Right ventricle myocardium superior (tissue), 1 donor: ENCODE measurements at regions not wholly inside any gene's neighbourhood (a gene's known extent, or its start where the extent isn't known, plus 50 kb on each side); places are given as distances from the start of the nearest gene placed in this dataset.
A peak's percentile ranks its signal among the peaks of the same experiment; 100 is the strongest.

Experiments
- ATAC-seq: fragments of 200-7000 bp; cut with Tn5 transposase; one replicate; pipeline ENCODE4 v1.9.1; 2020; ENCODE audit warnings: mild to moderate bottlenecking; ENCODE audit not compliant: poor library complexity
- DNase-seq: peaks from one replicate; pipeline ENCODE4 v3.0.0-alpha.2; 2020
- intact Hi-C: fragments of 100-400 bp; cut with DNase I; formaldehyde crosslinking; loops from one replicate; pipeline ENCODE4 v1.11.2; 2022
- donor health status: DM: no; HTN: yes; CAD: no; lungs with severe emphysema.

- DNase-seq (no peak), ATAC-seq (no peak)
- intact Hi-C loops = no loop called here
Measured at GRCh38 chr4:155433636-155434360, 57.0 kb upstream of the MAP9 start.

- DNase-seq (no peak), ATAC-seq (no peak)
- intact Hi-C loops = no loop called here
Measured at GRCh38 chr4:155430895-155431795, 54.4 kb upstream of the MAP9 start.

- intact Hi-C loops = no loop called here
- ATAC-seq (peak; percentile 89), DNase-seq (no peak)
Measured at GRCh38 chr4:155428128-155428527, 51.4 kb upstream of the MAP9 start.

- intact Hi-C loops = no loop called here
- DNase-seq = no peak
- no peak for ATAC-seq
Measured at GRCh38 chr4:155426953-155427352, 50.2 kb upstream of the MAP9 start.
